ENCODE measurements at regions not wholly inside any gene's neighbourhood (a gene's known extent, or its start where the extent isn't known, plus 50 kb on each side); places are given as distances from the start of the nearest gene placed in this dataset.

DNA sequence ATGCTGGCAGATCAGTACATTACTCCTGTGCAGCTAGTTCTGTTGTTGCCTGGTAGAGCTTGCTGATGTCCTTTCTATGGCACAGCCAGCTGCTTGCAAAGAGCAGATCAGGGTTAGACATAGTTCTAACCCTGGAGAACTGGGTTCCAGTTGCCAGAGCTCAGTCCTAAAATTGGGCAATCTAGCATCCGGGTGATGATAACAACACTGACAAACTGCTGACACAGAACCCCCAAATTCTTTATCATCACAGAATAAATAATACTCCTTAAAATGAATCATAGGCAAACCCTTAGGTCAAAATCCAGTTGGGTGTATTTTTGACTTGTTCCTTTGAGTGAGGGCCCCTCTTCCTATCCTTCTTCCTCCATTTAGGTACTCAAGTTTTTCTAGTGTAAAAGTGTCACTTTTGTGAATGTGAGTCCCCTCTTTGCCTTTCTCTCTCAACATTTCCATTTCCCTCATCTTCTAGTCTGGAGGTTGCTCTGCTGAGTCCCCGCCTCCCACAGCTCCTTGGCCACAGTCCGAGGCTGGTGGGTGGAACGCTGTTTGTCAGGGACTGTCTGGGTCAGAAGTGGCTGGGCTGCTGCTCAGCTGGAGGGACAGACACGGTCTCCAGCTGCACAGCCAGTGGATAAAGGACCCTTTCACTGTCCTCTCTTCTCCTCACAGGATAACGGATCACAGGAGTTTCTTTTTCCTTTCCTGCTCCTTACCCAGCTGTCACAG is 93.6 kb upstream of the RASGEF1B start:
- no peaks in the 10 kb centered on the region for H3K9me3 Mint-ChIP-seq

DNA sequence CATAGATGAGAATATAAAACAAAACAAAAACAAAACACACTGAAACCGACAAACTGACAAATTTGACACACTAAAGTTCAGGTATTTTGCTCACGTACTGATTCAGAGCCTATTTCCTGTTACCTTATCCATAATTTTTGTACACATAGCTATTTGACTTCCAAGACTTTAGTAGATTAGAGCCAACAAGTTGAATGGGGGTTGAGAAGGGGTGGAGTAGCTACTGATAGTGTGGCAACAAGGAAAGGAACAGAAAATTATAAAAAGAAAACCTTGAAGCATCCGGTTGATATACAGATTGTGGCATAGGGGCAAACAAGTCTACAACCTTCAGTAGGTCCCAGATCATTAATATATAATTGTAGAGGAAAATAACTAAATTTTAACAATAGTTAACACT is 92.3 kb upstream of the RASGEF1B start:
- intact Hi-C loops (cut with micrococcal nuclease): loop anchor here (5.0 kb wide), 2 partner anchors 72 to 92 kb away; partner anchors contain the start of gene RASGEF1B
- no peaks in the 10 kb centered on the region for H3K36me3 ChIP-seq (ENCODE audit: insufficient read depth, low read length)
- ChIA-PET CTCF (ENCODE audit: partially characterized antibody) (interaction anchor here (0.8 to 1.2 kb wide), 3 partner anchors 58 to 97 kb away, joined by 3 to 4 read pairs (median 3); partner anchors contain the start of gene RASGEF1B), POLR2A (ENCODE audit: partially characterized antibody) (interaction anchor here (0.9 kb wide), 1 partner anchor 92 kb away, joined by 3 read pairs; the partner anchor contains the start of gene RASGEF1B)
- no peaks in the 10 kb centered on the region for H3K9me3 ChIP-seq (ENCODE audit: control insufficient read depth in 1 of 2, low read length in 2 of 2)
- no peak for DNase-seq
- Mint-ChIP-seq H3K4me3 (no peak overlapping the region), H3K27ac (peak overlapping the region in 1 of 7 donors; percentile 59), H3K36me3 (no peaks in the 10 kb centered on the region), H3K27me3 (no peaks in the 10 kb centered on the region), H3K9me3 (no peaks in the 10 kb centered on the region), H3K4me1 (peaks cover 5 to 9% (median 7%) of the 10 kb centered on the region in 4 donors)
- no peaks in the 10 kb centered on the region for H3K27me3 ChIP-seq (ENCODE audit: insufficient read depth, low read length)
- peaks cover 12% of the 10 kb centered on the region for H3K4me1 ChIP-seq (ENCODE audit: insufficient read depth, low read length)
- no peak overlapping the region for H3K4me3 ChIP-seq (ENCODE audit: low read length in 2 of 2)
- no peak overlapping the region for H3K27ac ChIP-seq (ENCODE audit: low read depth, low read length)

More for the DNA sequence above, 93.6 kb upstream of the RASGEF1B start:
- Histone ChIP-seq H3K27me3 (ENCODE audit: insufficient read depth, low read length) (no peaks in the 10 kb centered on the region), H3K9me3 (ENCODE audit: control insufficient read depth in 1 of 2, low read length in 2 of 2) (no peaks in the 10 kb centered on the region), H3K4me3 (ENCODE audit: low read length in 2 of 2) (no peak overlapping the region), H3K4me1 (ENCODE audit: insufficient read depth, low read length) (peaks cover 12% of the 10 kb centered on the region), H3K27ac (ENCODE audit: low read depth, low read length) (no peak overlapping the region), H3K36me3 (ENCODE audit: insufficient read depth, low read length) (no peaks in the 10 kb centered on the region)
- DNase-seq: no peak
- CTCF ChIA-PET (ENCODE audit: partially characterized antibody): interaction anchor here (1.1 kb wide), 1 partner anchor 93 kb away, joined by 3 read pairs; the partner anchor contains the start of gene RASGEF1B
- H3K36me3 Mint-ChIP-seq: no peaks in the 10 kb centered on the region
- H3K4me1 Mint-ChIP-seq: peaks cover 5 to 9% (median 7%) of the 10 kb centered on the region in 4 donors
- no peaks in the 10 kb centered on the region for H3K27me3 Mint-ChIP-seq
- intact Hi-C loops (cut with micrococcal nuclease): no loop called here
- POLR2A ChIA-PET (ENCODE audit: partially characterized antibody): no interaction called here
- peak overlapping the region in 1 of 7 donors; percentile 66 for H3K27ac Mint-ChIP-seq
- H3K4me3 Mint-ChIP-seq: no peak overlapping the region

DNA sequence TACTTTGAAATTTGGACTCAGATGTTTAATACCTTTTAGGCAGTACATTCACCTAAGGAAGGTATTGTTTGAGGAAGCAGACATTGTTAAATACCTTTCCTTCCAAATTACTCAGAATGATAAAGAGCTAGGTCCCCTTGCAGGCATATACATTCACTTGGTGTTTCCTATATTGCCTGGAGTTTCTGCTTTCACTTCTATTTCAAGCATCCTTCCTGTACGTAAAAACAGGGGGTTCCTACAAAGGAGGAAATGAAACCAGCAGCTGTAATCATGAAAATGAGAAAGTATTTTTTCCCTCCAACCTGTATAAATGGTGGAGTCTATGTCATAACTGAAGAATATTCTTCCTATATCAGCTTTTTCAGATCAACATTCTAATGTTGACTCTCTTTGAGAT is 90.4 kb upstream of the RASGEF1B start:
- Mint-ChIP-seq H3K4me3 (peak overlapping the region in 4 of 8 donors; percentile 1 to 76 (median 20)), H3K27me3 (peaks cover 0 to 1% of the 10 kb centered on the region in 2 donors), H3K4me1 (peaks cover 5 to 9% (median 7%) of the 10 kb centered on the region in 4 donors), H3K36me3 (no peaks in the 10 kb centered on the region), H3K9me3 (no peaks in the 10 kb centered on the region), H3K27ac (peak overlapping the region; percentile 4 to 90 (median 52))
- intact Hi-C loops (cut with micrococcal nuclease): loop anchor here (5.0 kb wide), 2 partner anchors 70 to 90 kb away; partner anchors contain the start of gene RASGEF1B
- H3K36me3 ChIP-seq (ENCODE audit: insufficient read depth, low read length): no peaks in the 10 kb centered on the region
- peak in 4 of 5 donors; percentile 15 to 37 (median 30) for DNase-seq
- CTCF ChIA-PET (ENCODE audit: partially characterized antibody): interaction anchor here (1.2 kb wide), 1 partner anchor 92 kb away, joined by 5 read pairs; no protein-coding TSS in a partner anchor
- no peaks in the 10 kb centered on the region for H3K9me3 ChIP-seq (ENCODE audit: control insufficient read depth in 1 of 2, low read length in 2 of 2)
- no peaks in the 10 kb centered on the region for H3K27me3 ChIP-seq (ENCODE audit: insufficient read depth, low read length)
- H3K4me3 ChIP-seq (ENCODE audit: low read length in 2 of 2): no peak overlapping the region
- POLR2A ChIA-PET (ENCODE audit: partially characterized antibody): interaction anchor here (1.2 kb wide), 1 partner anchor 90 kb away, joined by 4 read pairs; the partner anchor contains the start of gene RASGEF1B
- H3K4me1 ChIP-seq (ENCODE audit: insufficient read depth, low read length): peaks cover 12% of the 10 kb centered on the region
- H3K27ac ChIP-seq (ENCODE audit: low read depth, low read length): no peak overlapping the region

DNA sequence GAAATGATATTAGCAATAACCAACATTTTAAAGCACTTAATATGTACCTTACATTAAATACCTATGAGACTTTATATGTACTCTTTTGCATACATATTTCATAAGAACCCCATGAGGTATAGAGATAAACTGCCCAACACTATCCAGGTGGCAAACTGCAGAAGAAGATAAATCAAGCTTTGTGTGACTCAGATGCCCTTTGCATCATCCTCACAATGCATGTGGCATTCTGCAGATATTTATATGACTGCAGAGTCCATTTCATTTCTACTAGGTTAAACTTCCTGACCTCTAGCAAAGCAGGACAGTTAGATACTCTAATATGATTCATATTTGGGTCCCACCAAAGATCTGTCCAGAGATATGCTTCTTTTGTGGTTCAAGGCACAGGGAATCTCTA is 85.6 kb upstream of the RASGEF1B start:
- intact Hi-C loops (cut with micrococcal nuclease): no loop called here
- no peaks in the 10 kb centered on the region for H3K27me3 ChIP-seq (ENCODE audit: insufficient read depth, low read length)
- DNase-seq: no peak
- H3K9me3 ChIP-seq (ENCODE audit: control insufficient read depth in 1 of 2, low read length in 2 of 2): no peaks in the 10 kb centered on the region
- CTCF ChIA-PET (ENCODE audit: partially characterized antibody): no interaction called here
- Mint-ChIP-seq H3K27ac (no peak overlapping the region), H3K27me3 (peaks cover 0 to 1% of the 10 kb centered on the region in 2 donors), H3K4me1 (peaks cover 4 to 12% (median 9%) of the 10 kb centered on the region in 4 donors), H3K36me3 (no peaks in the 10 kb centered on the region), H3K4me3 (no peak overlapping the region), H3K9me3 (peaks cover 0 to 4% (median 0%) of the 10 kb centered on the region in 8 donors)
- peaks cover 7% of the 10 kb centered on the region for H3K4me1 ChIP-seq (ENCODE audit: insufficient read depth, low read length)
- H3K4me3 ChIP-seq (ENCODE audit: low read length in 2 of 2): no peak overlapping the region
- H3K36me3 ChIP-seq (ENCODE audit: insufficient read depth, low read length): no peaks in the 10 kb centered on the region
- POLR2A ChIA-PET (ENCODE audit: partially characterized antibody): no interaction called here
- no peak overlapping the region for H3K27ac ChIP-seq (ENCODE audit: low read depth, low read length)

DNA sequence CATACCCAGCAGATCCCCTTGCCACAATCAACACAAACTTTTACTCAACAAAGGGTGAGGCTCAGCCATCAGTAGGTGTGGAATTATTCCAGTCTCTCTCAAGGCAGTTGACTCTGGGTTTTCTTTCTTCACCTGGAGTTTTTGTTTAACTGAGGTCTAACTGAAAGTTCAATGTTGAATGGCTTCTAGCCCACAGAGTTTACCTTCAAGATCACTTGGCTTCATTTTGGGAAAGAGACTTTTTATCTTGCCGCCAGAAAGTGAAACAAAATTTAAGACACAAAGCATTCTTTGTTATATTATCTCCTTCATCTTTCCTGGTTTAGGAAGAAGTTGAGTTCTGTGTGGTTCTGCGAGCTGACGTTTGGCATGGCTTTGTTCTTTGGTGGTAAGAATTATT is 83.8 kb upstream of the RASGEF1B start:
- H3K27ac ChIP-seq (ENCODE audit: low read depth, low read length): no peak overlapping the region
- POLR2A ChIA-PET (ENCODE audit: partially characterized antibody): no interaction called here
- Mint-ChIP-seq H3K4me3 (no peak overlapping the region), H3K36me3 (no peaks in the 10 kb centered on the region), H3K4me1 (peaks cover 0 to 8% (median 5%) of the 10 kb centered on the region in 4 donors), H3K27me3 (peaks cover 0 to 1% of the 10 kb centered on the region in 2 donors), H3K27ac (no peak overlapping the region), H3K9me3 (peaks cover 0 to 4% (median 0%) of the 10 kb centered on the region in 8 donors)
- CTCF ChIA-PET (ENCODE audit: partially characterized antibody): no interaction called here
- H3K36me3 ChIP-seq (ENCODE audit: insufficient read depth, low read length): no peaks in the 10 kb centered on the region
- no peaks in the 10 kb centered on the region for H3K4me1 ChIP-seq (ENCODE audit: insufficient read depth, low read length)
- DNase-seq: no peak
- no peaks in the 10 kb centered on the region for H3K9me3 ChIP-seq (ENCODE audit: control insufficient read depth in 1 of 2, low read length in 2 of 2)
- H3K4me3 ChIP-seq (ENCODE audit: low read length in 2 of 2): no peak overlapping the region
- intact Hi-C loops (cut with micrococcal nuclease): no loop called here
- H3K27me3 ChIP-seq (ENCODE audit: insufficient read depth, low read length): no peaks in the 10 kb centered on the region

DNA sequence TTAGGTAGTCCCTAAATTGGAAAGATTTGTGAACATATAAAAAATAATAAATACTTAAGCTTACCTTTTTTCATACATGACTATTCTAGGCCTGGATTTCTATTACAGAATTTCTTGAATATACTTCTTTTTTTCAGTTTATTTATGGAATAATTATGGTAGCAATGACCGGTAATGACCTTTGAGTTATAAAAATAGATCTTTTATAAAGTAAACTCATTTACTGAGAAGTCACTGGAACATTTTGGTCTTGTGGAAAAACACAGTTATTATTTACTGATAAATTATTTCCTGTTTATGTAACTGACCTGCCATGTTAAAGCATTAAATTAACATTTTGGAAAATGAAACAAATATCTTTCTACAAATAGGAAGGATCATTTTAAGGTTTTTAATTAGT is 80.4 kb upstream of the RASGEF1B start:
- Mint-ChIP-seq H3K9me3 (peaks cover 0 to 4% (median 0%) of the 10 kb centered on the region in 8 donors), H3K27ac (no peak overlapping the region), H3K36me3 (no peaks in the 10 kb centered on the region), H3K4me3 (no peak overlapping the region), H3K4me1 (peaks cover 0 to 8% (median 5%) of the 10 kb centered on the region in 4 donors), H3K27me3 (no peaks in the 10 kb centered on the region)
- Histone ChIP-seq H3K27me3 (ENCODE audit: insufficient read depth, low read length) (no peaks in the 10 kb centered on the region), H3K36me3 (ENCODE audit: insufficient read depth, low read length) (no peaks in the 10 kb centered on the region), H3K4me3 (ENCODE audit: low read length in 2 of 2) (no peak overlapping the region), H3K27ac (ENCODE audit: low read depth, low read length) (no peak overlapping the region), H3K4me1 (ENCODE audit: insufficient read depth, low read length) (no peaks in the 10 kb centered on the region), H3K9me3 (ENCODE audit: control insufficient read depth in 1 of 2, low read length in 2 of 2) (no peaks in the 10 kb centered on the region)
- intact Hi-C loops (cut with micrococcal nuclease): no loop called here
- ChIA-PET CTCF (ENCODE audit: partially characterized antibody) (no interaction called here), POLR2A (ENCODE audit: partially characterized antibody) (no interaction called here)
- DNase-seq: no peak

DNA sequence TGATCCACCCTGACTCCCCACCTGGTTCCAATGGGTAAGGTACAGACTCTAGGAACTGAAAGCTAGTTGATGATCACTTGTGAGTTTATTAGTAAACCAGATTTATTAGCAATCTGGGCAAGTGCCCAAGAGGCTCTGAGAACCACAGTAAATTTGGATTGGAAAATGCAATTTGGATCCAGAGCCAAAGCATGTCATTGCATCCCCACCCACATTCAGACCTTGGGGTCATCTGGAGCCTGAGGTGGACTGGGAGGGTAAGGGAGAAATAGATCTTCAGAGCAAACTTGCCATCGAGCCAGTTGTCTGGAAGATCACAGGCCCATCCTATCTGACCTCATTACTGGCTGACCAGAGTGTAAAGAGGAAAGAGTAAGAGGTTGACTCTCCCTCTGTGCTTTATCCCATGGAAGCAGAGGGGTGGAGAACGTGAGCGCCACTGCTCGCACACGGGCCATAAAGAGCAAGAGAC is 78.7 kb upstream of the RASGEF1B start:
- POLR2A ChIA-PET (ENCODE audit: partially characterized antibody): no interaction called here
- H3K27ac Mint-ChIP-seq: no peak overlapping the region
- no peaks in the 10 kb centered on the region for H3K9me3 ChIP-seq (ENCODE audit: control insufficient read depth in 1 of 2, low read length in 2 of 2)
- H3K4me1 ChIP-seq (ENCODE audit: insufficient read depth, low read length): no peaks in the 10 kb centered on the region
- H3K9me3 Mint-ChIP-seq: peaks cover 0 to 4% (median 0%) of the 10 kb centered on the region in 8 donors
- DNase-seq: no peak
- intact Hi-C loops (cut with micrococcal nuclease): no loop called here
- H3K27ac ChIP-seq (ENCODE audit: low read depth, low read length): no peak overlapping the region
- H3K4me3 ChIP-seq (ENCODE audit: low read length in 2 of 2): no peak overlapping the region
- no peaks in the 10 kb centered on the region for H3K27me3 Mint-ChIP-seq
- H3K27me3 ChIP-seq (ENCODE audit: insufficient read depth, low read length): no peaks in the 10 kb centered on the region
- H3K4me1 Mint-ChIP-seq: peaks cover 0 to 4% (median 2%) of the 10 kb centered on the region in 4 donors
- no peaks in the 10 kb centered on the region for H3K36me3 Mint-ChIP-seq
- CTCF ChIA-PET (ENCODE audit: partially characterized antibody): interaction anchor here (1.5 kb wide), 1 partner anchor 83 kb away, joined by 3 read pairs; no protein-coding TSS in a partner anchor
- H3K36me3 ChIP-seq (ENCODE audit: insufficient read depth, low read length): no peaks in the 10 kb centered on the region
- H3K4me3 Mint-ChIP-seq: no peak overlapping the region
